CD4-positive, alpha-beta T cell treated with Interleukin-6 for 4 hours (primary cell): ENCODE measurements at regions not wholly inside any gene's neighbourhood (a gene's known extent, or its start where the extent isn't known, plus 50 kb on each side); places are given as distances from the start of the nearest gene placed in this dataset.
A peak's percentile ranks its signal among the peaks of the same experiment; 100 is the strongest.
"Not testable (repeated sequence)": the region's sequence is repeated elsewhere in the genome, so short reads cannot be mapped to it uniquely, and the experiment has no call there.

Source experiments
- DNase-seq: peaks from one replicate; pipeline ENCODE4 v3.0.0-alpha.2; 2020; ENCODE audit warnings: mixed read lengths

DNA sequence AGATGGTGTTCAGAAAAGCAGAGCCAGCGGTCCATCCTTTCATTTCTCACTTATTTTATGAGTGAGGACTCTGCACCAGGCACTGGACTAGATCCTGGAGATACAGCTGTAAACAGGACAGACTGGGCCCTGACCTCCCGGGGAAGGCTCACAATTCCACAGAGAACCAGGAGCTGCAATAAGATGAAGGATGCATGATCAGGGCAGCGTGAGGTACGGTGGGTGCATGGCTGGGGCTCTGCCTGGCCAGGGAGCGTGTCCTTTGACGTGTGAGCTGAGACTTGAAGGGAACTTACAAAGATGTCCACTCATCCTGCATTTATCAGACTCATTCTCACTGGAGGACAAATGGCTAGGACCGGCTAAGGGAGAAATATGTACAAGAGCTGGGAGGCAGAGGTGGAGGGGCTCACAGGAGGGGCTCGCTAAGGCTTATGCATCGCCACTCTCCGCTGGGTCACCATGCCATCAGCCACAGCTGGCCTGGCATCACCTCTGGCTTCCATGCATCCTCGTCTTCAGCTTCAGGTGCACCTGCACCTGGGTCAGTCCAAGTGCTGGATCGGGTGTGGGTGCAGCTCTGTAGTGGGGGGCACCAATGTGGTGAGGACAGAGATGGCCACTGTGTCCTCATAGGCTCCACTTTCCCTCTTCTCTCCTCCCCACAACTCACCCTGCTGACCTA is 213.9 kb downstream of the TOMM20 start:
- no peak for DNase-seq

DNA sequence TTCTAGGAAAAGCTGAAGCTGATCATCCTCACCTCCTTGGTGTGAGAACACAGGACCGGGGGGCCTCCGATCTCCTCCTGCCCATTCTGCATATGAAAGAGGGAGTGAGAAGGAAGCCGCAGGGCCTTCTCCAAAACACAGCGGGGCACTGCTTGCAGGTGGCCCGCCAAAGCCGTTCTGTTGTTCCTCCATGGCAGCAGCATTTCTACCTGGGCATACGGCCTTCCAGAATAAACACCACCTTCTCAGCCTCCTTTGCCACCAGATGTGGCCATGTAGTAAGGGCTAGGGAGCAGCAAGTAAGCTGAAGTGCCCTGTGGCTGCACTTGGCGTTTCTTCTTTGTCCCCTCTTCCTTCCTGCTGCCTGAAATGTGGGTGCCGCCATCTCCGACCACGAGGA is 214.9 kb downstream of the TOMM20 start:
- no peak for DNase-seq

- DNase-seq = no peak
These were observed 215.4 kb downstream of the TOMM20 start for GRCh38 chr1:234913278-234913649.

DNA sequence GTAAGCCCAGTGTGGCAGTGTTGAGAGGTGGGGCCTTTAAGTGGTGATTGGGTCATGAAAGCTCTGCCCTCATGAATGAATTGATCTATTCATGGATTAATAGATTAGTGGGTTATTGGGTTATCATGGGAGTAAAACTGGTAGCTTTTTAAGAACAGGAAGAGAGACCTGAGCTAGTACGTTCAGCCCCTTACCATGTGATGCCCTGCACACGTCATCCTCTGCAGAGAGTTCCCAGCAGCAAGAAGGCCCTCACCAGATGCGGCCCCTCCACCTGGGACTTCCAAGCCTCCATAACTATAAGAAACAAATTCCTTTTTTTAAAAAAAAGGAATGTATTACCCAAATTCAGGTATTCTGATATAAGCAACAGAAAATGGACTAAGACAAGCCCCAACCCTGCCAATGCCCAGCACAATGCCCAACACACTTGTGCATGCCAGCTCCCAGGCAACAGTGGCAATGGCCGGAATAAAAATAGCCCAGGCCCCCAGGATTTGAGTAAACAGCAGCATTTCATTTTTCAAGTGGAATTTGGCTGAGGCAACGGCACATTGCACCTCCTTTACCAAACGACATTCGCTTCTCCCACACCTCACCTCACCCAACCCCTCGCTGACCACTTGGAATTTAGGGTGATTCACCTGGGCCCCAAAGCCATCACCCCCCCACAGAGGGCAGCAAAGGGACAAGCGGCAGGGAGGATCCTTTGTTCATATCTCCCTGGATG is 215.9 kb downstream of the TOMM20 start:
- peak; percentile 38 for DNase-seq

DNA sequence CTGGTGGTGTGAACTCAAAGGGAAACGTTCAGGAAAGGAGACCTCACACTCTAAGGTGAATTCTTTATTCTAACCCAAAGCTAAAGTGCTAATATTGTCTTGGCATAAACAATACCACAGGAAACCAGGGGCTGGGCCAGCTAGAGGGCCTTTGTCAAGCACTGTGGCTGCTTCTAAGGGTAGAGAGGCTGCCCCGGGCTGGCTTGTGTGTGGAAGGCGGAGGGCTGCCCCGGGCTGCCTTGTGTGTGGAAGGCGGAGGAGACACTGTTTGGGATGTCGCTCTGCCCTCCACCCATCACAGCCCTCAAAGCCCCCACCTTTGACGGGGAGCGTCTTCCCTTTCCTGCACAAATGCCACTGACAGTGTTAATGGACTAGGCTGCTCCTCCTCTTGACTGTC is 216.8 kb downstream of the TOMM20 start:
- DNase-seq = peak; percentile 63

- DNase-seq = not testable (repeated sequence)
These were observed 217.5 kb downstream of the TOMM20 start for GRCh38 chr1:234911136-234911535.

DNA sequence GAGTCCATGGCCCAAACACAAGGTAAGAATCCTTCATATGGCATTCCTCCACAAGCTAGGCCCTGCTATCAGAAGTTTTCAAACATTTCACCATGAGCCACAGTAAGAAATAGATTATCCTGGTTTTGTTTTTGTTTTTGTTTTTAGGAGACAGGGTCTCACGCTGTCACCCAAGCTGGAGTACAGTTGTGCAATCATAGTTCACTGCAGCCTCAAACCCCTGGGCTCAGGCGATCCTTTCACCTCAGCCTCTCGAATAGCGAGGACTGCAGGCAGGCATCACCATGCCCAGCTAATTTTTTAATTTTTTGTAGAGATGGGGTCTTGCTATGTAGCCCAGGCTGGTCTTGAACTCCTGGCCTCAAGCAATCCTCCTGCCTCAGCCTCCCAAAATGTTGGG is 218.8 kb downstream of the TOMM20 start:
- DNase-seq = no peak

DNA sequence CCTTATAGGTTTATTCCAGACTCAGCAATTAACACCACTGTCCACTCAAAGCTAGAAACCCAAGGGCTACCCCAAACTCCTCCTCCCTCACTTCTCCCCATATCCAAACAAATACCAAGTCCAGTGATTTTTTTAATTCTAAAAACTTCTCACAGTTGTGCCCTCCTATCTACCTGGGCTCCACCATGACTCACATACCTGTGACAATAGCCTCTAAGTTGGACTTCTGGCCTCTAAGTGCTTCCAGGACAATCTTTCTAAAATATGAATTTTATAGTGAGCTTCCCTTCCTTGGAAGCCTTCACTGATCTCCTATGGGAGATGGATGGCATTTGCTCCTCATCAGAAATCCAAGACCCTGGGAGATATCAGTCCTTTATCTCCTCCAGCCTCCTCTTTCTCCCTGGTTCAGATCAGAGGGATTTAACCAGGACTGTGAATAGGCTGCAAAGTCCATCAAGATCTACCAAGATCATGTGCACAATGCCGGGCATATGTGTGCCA is 219.3 kb downstream of the TOMM20 start:
- DNase-seq = no peak

DNA sequence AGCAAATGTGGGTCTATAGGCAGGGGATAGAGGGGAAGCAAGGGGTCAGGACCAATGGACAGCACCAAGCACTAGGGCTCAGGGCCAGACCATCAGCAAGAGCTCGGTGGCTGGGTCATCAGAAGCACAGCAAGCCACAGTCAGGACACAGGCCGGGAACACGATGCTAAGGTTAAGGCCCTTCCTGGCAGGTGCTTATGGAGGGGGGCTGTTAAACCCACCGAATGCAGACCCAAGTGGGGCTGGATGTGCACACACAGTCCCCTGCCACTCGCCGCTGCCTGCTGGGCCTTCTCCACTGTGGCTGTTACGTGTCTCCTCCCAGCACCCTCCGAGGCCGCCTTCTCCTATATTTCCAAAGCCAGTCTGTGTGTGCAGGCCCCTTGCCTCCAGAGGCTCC is 220.1 kb downstream of the TOMM20 start:
- no peak for DNase-seq

- no peak for DNase-seq
These were observed 220.7 kb downstream of the TOMM20 start for GRCh38 chr1:234907940-234908405.

DNA sequence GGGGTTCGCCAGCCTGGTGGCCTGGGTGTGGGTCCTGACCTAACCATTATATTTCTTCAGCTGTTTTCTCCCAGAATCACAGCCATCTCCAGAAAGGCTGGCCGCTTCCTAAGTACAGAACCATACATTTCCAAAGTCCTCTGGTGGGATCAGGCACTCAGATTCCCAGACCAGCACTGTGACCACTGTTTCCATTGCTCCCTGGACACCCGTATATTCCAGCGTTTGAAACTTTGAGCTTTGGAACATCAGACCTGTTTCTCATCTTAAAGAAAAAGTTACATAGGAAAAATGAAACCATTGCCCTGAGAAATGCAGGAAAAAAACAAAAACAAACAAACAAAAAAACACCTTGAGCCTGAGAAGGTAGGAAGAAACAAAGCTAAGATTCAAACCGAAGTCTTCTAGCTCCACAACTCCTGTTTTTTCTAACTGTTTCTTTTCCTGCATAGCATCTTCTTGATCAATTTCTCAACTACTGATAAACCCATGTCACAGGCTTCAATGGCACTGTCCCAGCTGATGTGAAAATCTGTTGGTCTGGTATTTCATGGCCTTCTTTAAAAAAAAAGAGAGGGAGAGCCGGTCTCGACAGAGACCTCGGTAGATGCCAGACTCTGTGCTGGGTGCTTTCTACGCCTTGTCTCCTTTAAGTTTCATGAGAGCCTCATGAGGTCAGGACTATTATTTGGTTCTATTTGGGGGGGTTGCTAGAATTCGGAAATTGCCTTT is 221.3 kb downstream of the TOMM20 start:
- DNase-seq = no peak

GRCh38 chr1:234906654-234907053 is 222.0 kb downstream of the TOMM20 start:
- DNase-seq = no peak

DNA sequence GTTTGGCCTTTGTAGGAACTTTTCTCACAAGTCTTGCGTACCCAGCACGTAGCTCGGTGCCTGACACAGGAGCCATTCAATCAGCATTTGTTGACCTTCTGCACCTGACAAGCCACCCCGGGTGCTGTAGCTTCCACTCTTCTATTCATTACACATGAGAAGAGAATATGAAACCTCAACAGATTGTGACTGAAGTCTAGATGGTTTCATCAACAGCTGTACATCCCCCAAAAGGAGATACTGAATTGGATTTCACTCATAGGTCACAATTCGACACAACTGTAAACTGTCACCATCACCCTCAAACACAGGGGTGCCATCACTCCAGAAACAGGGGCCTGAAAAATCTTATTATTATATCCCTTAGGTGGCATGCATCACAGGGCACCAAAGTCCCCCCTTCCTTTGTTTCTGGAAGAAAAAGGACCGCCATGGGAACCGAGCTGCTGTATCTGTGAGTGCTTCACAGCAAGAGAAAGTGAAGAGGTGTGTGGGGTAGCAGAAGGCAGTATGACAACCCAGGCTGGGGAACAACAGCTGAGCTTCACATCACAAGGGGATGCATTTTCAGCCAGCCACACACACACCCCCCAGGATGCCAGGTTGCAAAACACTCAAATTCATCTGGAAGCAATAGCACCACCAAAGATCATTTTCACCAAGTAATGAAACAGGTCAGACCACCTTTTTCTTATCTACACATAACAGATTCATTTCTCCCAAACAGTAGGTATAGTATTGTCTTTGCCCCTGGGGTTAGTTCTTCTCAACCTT is 225.7 kb downstream of the TOMM20 start:
- no peak for DNase-seq

- DNase-seq = no peak
These were observed 227.1 kb downstream of the TOMM20 start for GRCh38 chr1:234901491-234902049.

GRCh38 chr1:234900595-234900994 is 228.0 kb downstream of the TOMM20 start:
- no peak for DNase-seq

GRCh38 chr1:234899730-234900072 is 228.9 kb downstream of the TOMM20 start:
- DNase-seq = no peak

DNA sequence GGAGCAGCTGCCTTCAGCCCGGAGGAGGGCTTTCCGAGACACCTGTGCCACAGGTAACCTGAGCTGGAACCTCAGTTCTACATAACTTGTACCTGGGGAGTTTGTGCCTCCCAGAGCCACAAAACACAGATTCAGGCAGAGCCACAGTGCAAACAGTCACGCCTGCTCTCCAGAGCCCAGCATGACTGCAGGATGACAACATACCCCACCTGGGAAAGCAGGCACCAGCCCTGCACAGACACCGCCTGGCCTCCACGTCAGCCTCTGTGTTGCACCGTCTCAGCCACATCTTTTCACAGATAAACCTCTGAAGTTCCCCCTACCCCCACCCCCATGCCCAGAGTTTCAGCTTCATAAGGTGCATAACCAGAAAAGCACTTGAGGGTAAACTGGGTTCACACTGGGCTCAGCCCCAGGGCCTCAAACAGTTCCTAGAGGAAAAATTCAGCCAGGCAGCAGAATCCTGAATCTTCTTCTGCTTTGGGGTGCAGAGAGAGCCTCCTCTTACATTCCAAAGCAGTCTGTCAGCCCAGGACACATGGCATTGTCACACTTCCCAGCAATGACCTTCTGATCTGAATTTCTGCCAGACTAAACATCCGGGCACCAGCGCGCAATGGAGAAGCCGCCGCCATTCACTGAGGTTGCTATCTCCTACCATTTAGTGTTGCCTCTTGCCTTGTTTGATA is 229.5 kb downstream of the TOMM20 start:
- no peak for DNase-seq

DNA sequence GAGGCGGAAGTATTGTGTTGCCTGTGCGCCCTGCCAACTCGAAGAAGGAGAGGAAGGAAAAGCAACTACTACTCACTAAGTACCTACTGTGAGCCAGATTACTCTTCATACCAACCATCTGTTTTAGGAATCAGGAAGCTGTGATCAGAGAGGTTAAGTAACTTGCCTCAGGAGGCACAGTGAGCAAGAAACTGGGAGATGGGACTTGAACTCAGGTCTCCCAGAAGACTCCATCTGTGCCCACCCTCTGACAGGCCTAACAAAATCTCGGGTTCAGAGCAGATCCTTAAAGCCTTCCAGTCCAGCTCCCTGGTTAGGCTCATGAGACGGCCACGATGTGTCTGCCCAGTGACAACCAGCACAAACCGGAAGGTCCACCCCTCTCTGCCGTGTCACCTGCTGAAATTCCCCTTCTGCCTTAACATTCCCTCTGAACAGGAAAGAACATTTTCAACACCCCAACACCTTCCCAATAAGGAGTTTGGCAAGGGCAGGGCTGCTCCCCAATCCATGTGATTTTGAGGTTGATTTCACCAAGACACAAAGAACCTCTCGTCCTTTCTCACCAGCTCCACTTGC is 230.1 kb downstream of the TOMM20 start:
- no peak for DNase-seq

DNA sequence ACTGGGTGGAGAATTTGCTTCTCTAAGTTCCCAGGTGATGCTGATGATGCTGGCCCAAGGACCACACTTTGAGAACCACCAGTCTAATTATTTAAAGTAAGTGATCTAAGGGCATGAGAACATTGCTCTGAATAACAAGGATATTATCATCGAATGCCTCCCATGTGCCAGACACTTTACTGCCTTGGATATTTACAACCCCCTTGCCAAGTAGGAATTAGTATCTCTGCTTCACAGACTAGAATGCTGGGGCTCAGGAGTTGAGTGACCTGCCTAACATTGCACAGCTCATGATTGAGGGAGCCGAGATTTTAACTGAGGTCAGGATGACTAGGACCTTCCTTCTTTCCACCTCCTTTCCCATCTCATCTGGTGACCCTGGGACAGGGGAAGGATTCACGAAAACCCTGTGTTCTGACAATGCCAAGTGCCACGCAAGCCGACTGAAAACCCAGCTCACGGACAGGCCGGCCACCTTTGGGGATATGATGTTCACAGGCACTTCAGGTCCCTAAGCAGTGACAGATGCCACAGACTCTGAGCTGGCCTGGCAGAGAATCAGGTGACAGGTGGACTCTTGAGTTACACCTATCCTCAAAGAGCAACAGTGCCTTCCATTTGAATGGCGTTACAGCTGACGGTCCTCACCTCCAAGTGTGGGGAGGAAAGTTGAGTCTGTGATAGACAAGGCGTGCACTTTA is 230.7 kb downstream of the TOMM20 start:
- DNase-seq = no peak

- no peak for DNase-seq
These were observed 231.3 kb downstream of the TOMM20 start for GRCh38 chr1:234897390-234897749.
